Stimulated activated CD8-positive, alpha-beta memory T cell treated with anti-CD3 and anti-CD28 coated beads, Interleukin-15, amount 100 ng/mL, for 24 hours (primary cell): ENCODE measurements at regions not wholly inside any gene's neighbourhood (a gene's known extent, or its start where the extent isn't known, plus 50 kb on each side); places are given as distances from the start of the nearest gene placed in this dataset.
"Not testable (repeated sequence)": the region's sequence is repeated elsewhere in the genome, so short reads cannot be mapped to it uniquely, and the experiment has no call there.

Source experiments
- DNase-seq: peaks from one replicate; pipeline ENCODE4 v3.0.0-alpha.2; 2020; ENCODE audit warnings: low read depth

- DNase-seq = no peak
Measured at GRCh38 chr16:26717826-26718225, 348.9 kb upstream of the C16orf82 start.

- DNase-seq = no peak
Measured at GRCh38 chr16:26721290-26721689, 345.4 kb upstream of the C16orf82 start.

- DNase-seq = not testable (repeated sequence)
Measured at GRCh38 chr16:26721957-26722356, 344.8 kb upstream of the C16orf82 start.

- no peak for DNase-seq
Measured at GRCh38 chr16:26724189-26724588, 342.5 kb upstream of the C16orf82 start.

- DNase-seq = no peak
Measured at GRCh38 chr16:26727848-26728247, 338.9 kb upstream of the C16orf82 start.

- DNase-seq = no peak
Measured at GRCh38 chr16:26729951-26730541, 336.7 kb upstream of the C16orf82 start.

- no peak for DNase-seq
Measured at GRCh38 chr16:26731729-26732128, 335.0 kb upstream of the C16orf82 start.

- DNase-seq = no peak
Measured at GRCh38 chr16:26733710-26734109, 333.0 kb upstream of the C16orf82 start.

GRCh38 chr16:26735521-26735920, 331.2 kb upstream of the C16orf82 start:
- DNase-seq = no peak

GRCh38 chr16:26736084-26736483, 330.6 kb upstream of the C16orf82 start:
- DNase-seq = no peak

GRCh38 chr16:26740771-26741170, 326.0 kb upstream of the C16orf82 start:
- DNase-seq = no peak

GRCh38 chr16:26742040-26742439, 324.7 kb upstream of the C16orf82 start:
- DNase-seq = no peak

GRCh38 chr16:26744430-26744829, 322.3 kb upstream of the C16orf82 start:
- no peak for DNase-seq

- DNase-seq = no peak
Measured at GRCh38 chr16:26747760-26748159, 319.0 kb upstream of the C16orf82 start.

GRCh38 chr16:26749072-26749471, 317.7 kb upstream of the C16orf82 start:
- DNase-seq = no peak

- no peak for DNase-seq
Measured at GRCh38 chr16:26752166-26752565, 314.6 kb upstream of the C16orf82 start.

GRCh38 chr16:26756633-26757032, 310.1 kb upstream of the C16orf82 start:
- DNase-seq = no peak

GRCh38 chr16:26762594-26762993, 304.1 kb upstream of the C16orf82 start:
- no peak for DNase-seq

- no peak for DNase-seq
Measured at GRCh38 chr16:26765087-26765486, 301.6 kb upstream of the C16orf82 start.

- DNase-seq = no peak
Measured at GRCh38 chr16:26768385-26769010, 298.2 kb upstream of the C16orf82 start.

- DNase-seq = no peak
Measured at GRCh38 chr16:26770547-26770946, 296.2 kb upstream of the C16orf82 start.

- no peak for DNase-seq
Measured at GRCh38 chr16:26772503-26772902, 294.2 kb upstream of the C16orf82 start.

GRCh38 chr16:26777821-26778220, 288.9 kb upstream of the C16orf82 start:
- DNase-seq = no peak

GRCh38 chr16:26787924-26788323, 278.8 kb upstream of the C16orf82 start:
- DNase-seq = no peak
